Keratinocyte (primary cell): ENCODE measurements at regions not wholly inside any gene's neighbourhood (a gene's known extent, or its start where the extent isn't known, plus 50 kb on each side); places are given as distances from the start of the nearest gene placed in this dataset.

Experiments
- DNase-seq: peaks from one replicate; pipeline ENCODE4 v3.0.0-alpha.2; 2011; ENCODE audit warnings: low read depth, missing footprints, low spot score
- FAIRE-seq: peaks from 2 replicates; lab custom pipeline; 2011; peaks lifted over from hg19 to GRCh38; lab: Jason Lieb, UNC
- H2AFZ ChIP-seq: 2 replicates; pipeline ENCODE4 v1.6.0; 2012; ENCODE audit warnings: low read length, control low read depth, inconsistent platforms; ENCODE audit not compliant: control insufficient read depth
- H3K27ac ChIP-seq: 2 replicates; pipeline ENCODE4 v1.5.1; 2011; ENCODE audit warnings: low read length; ENCODE audit not compliant: control insufficient read depth, insufficient read depth
- H3K27me3 ChIP-seq: 3 replicates; pipeline ENCODE4 v1.6.0; 2011; ENCODE audit warnings: low read length; ENCODE audit not compliant: control insufficient read depth, insufficient read depth; ENCODE audit errors: extremely low read depth
- H3K36me3 ChIP-seq, 2 experiments: 2 replicates in 1 of 2; 3 replicates in 1 of 2; pipeline ENCODE4 v1.5.1; 2011; ENCODE audit warnings: low read length in 2 of 2, mild to moderate bottlenecking in 1 of 2; ENCODE audit not compliant: control insufficient read depth in 2 of 2, insufficient read depth in 2 of 2; ENCODE audit errors: extremely low read depth in 1 of 2
- H3K4me1 ChIP-seq: 3 replicates; pipeline ENCODE4 v1.5.1; 2011; ENCODE audit warnings: low read length; ENCODE audit not compliant: control insufficient read depth, insufficient read depth; ENCODE audit errors: extremely low read depth
- H3K4me2 ChIP-seq: 3 replicates; pipeline ENCODE4 v1.6.0; 2011; ENCODE audit warnings: low read depth, low read length; ENCODE audit not compliant: control insufficient read depth, insufficient read depth; ENCODE audit errors: extremely low read depth
- H3K4me3 ChIP-seq, 3 experiments: fragments of 200-600 bp in 1 of 3; sonication (generic) in 1 of 3; 2 replicates in 2 of 3; 3 replicates in 1 of 3; pipeline ENCODE4 v1.5.1; 2011 to 2016; ENCODE audit warnings: low read length in 3 of 3, mild to moderate bottlenecking in 3 of 3, control low read depth in 2 of 3, inconsistent platforms in 1 of 3, low read depth in 1 of 3, mixed read lengths in 1 of 3, mixed run types in 1 of 3, moderate library complexity in 1 of 3; ENCODE audit not compliant: control insufficient read depth in 2 of 3, insufficient read depth in 2 of 3; ENCODE audit errors: extremely low read depth in 1 of 3
- H3K79me2 ChIP-seq: 2 replicates; pipeline ENCODE4 v1.6.0; 2012; ENCODE audit warnings: low read length; ENCODE audit not compliant: control insufficient read depth, insufficient read depth
- H3K9ac ChIP-seq: 3 replicates; pipeline ENCODE4 v1.6.0; 2011; ENCODE audit warnings: low read length; ENCODE audit not compliant: control insufficient read depth, insufficient read depth; ENCODE audit errors: extremely low read depth
- H3K9me1 ChIP-seq: 3 replicates; pipeline ENCODE4 v1.6.0; 2011; ENCODE audit warnings: low read length; ENCODE audit not compliant: control insufficient read depth, insufficient read depth; ENCODE audit errors: extremely low read depth
- H3K9me3 ChIP-seq: 2 replicates; pipeline ENCODE4 v1.5.1; 2012; ENCODE audit warnings: low read depth, low read length; ENCODE audit not compliant: control insufficient read depth
- H4K20me1 ChIP-seq: 3 replicates; pipeline ENCODE4 v1.6.0; 2011; ENCODE audit warnings: low read length; ENCODE audit not compliant: control insufficient read depth, insufficient read depth; ENCODE audit errors: extremely low read depth
- CTCF ChIP-seq, 3 experiments: IDR thresholded peaks in 1 of 3; conservative IDR thresholded peaks in 1 of 3; optimal IDR thresholded peaks in 1 of 3; 2 replicates in 2 of 3; 3 replicates in 1 of 3; pipeline versions ENCODE3 to v1.5.1; 2011; ENCODE audit warnings: low read length in 3 of 3, mild to moderate bottlenecking in 3 of 3, moderate library complexity in 2 of 3, control low read depth in 1 of 3, inconsistent platforms in 1 of 3; ENCODE audit not compliant: insufficient read depth in 2 of 3; ENCODE audit errors: extremely low read depth in 1 of 3
- EZH2 ChIP-seq: IDR thresholded peaks from one replicate; pipeline ENCODE4 v1.6.1; 2012; ENCODE audit warnings: inconsistent platforms, mild to moderate bottlenecking, low read length, moderate library complexity
- dilution Hi-C: fragments of 300-500 bp; cut with MboI; formaldehyde crosslinking; loops from one replicate; pipeline ENCODE4 v1.7.0; 2020; ENCODE audit warnings: low sequenced_read_pairs; ENCODE audit not compliant: extremely low pct_ligation_motif_present

GRCh38 chr22:49646876-49647275, 180.8 kb downstream of the BRD1 start:
- peaks cover 18% of the 10 kb centered on the region for H3K9me3 ChIP-seq
- TF ChIP-seq CTCF (optimal IDR thresholded peaks at IDR 0.05 in 1 of 3, IDR thresholded peaks at IDR 0.05 in 1 of 3, conservative IDR thresholded peaks at IDR 0.05 in 1 of 3; ENCODE audit: extremely low read depth in 1 of 3, insufficient read depth in 2 of 3, low read length in 3 of 3) (no peak), EZH2 (no peak)
- H3K4me1 ChIP-seq, result no peaks in the 10 kb centered on the region
- no peak overlapping the region for H3K4me3 ChIP-seq
- H3K27me3 ChIP-seq, result no peaks in the 10 kb centered on the region
- no peaks in the 10 kb centered on the region for H3K9me1 ChIP-seq
- no peak overlapping the region for H2AFZ ChIP-seq
- H3K9ac ChIP-seq, result no peak overlapping the region
- no peaks in the 10 kb centered on the region for H4K20me1 ChIP-seq
- FAIRE-seq (no peak), DNase-seq (no peak)
- H3K79me2 ChIP-seq, result no peaks in the 10 kb centered on the region
- H3K27ac ChIP-seq, result no peak overlapping the region
- no peaks in the 10 kb centered on the region for H3K36me3 ChIP-seq
- H3K4me2 ChIP-seq, result no peak overlapping the region
- dilution Hi-C loops, result no loop called here

GRCh38 chr22:49645791-49646550, 181.7 kb downstream of the BRD1 start:
- no peaks in the 10 kb centered on the region for H3K36me3 ChIP-seq
- dilution Hi-C loops, result no loop called here
- H3K4me3 ChIP-seq, result no peak overlapping the region
- H3K4me1 ChIP-seq, result no peaks in the 10 kb centered on the region
- H2AFZ ChIP-seq, result no peak overlapping the region
- H3K79me2 ChIP-seq, result no peaks in the 10 kb centered on the region
- H3K27me3 ChIP-seq, result no peaks in the 10 kb centered on the region
- H3K9me1 ChIP-seq, result no peaks in the 10 kb centered on the region
- no peak overlapping the region for H3K27ac ChIP-seq
- DNase-seq (no peak), FAIRE-seq (no peak)
- H4K20me1 ChIP-seq, result no peaks in the 10 kb centered on the region
- H3K9ac ChIP-seq, result no peak overlapping the region
- no peak overlapping the region for H3K4me2 ChIP-seq
- peaks cover 20% of the 10 kb centered on the region for H3K9me3 ChIP-seq
- TF ChIP-seq EZH2 (no peak), CTCF (optimal IDR thresholded peaks at IDR 0.05 in 1 of 3, IDR thresholded peaks at IDR 0.05 in 1 of 3, conservative IDR thresholded peaks at IDR 0.05 in 1 of 3; ENCODE audit: extremely low read depth in 1 of 3, insufficient read depth in 2 of 3, low read length in 3 of 3) (no peak)
